HFFc6 (cell line): ENCODE measurements at regions not wholly inside any gene's neighbourhood (a gene's known extent, or its start where the extent isn't known, plus 50 kb on each side); places are given as distances from the start of the nearest gene placed in this dataset.

ENCODE experiments used
- DNase-seq: peaks from one replicate; pipeline ENCODE4 v3.0.0-alpha.2; 2018
- H3K27ac Mint-ChIP-seq: 2 replicates; pipeline ENCODE4 v1.8.0; 2020; ENCODE audit warnings: mild to moderate bottlenecking, mixed read lengths
- H3K27me3 Mint-ChIP-seq: 2 replicates; pipeline ENCODE4 v1.8.0; 2021; ENCODE audit warnings: mild to moderate bottlenecking, moderate library complexity, mixed read lengths; ENCODE audit not compliant: insufficient read depth
- H3K36me3 Mint-ChIP-seq: 2 replicates; pipeline ENCODE4 v1.8.0; 2021; ENCODE audit warnings: low read depth, mixed read lengths
- H3K4me1 Mint-ChIP-seq: 2 replicates; pipeline ENCODE4 v1.8.0; 2020; ENCODE audit warnings: low read depth, mixed read lengths
- H3K4me3 Mint-ChIP-seq: 2 replicates; pipeline ENCODE4 v1.8.0; 2020; ENCODE audit warnings: mild to moderate bottlenecking, moderate library complexity, mixed read lengths
- H3K9me3 Mint-ChIP-seq: 2 replicates; pipeline ENCODE4 v1.8.0; 2020; ENCODE audit warnings: mild to moderate bottlenecking, mixed read lengths
- TF ChIP-seq, protein P1 (sequence below): fragments of 200-600 bp; sonication (generic); IDR thresholded peaks from 2 replicates; pipeline ENCODE4 v1.5.0; 2021; ENCODE audit warnings: antibody characterized with exemption, mild to moderate bottlenecking

DNA sequence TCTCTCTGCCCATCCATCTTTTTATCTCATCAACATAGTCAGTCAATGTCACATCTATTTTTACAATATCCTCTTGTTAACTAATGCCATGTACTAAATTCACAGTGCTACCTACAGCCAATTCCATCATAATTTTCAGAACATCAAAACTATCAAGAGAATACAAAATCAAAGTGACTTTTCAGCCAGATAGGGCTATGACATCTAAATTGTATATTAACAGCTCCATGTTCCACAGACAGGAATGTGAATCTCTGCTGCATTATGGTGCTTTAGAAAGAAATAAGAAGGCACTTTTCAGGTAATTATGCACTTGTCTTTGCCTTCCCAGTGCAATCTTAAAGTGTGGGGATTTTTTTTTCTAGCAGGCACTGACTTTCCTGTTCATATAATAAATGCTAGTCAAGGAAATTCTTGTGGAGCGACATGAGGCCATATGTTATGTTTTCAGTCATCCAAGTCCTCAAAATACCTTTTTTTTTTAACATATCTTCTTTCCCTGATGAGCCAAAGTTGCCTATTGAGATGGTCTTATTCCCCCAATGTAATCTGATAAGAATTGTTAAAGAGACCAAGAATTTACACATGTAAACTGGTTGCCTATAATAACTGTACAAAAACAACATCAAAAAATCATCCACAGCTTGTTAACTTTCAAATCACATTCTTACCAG, 252.0 kb upstream of the CNTN3 start:
- no peaks in the 10 kb centered on the region for H3K4me1 Mint-ChIP-seq
- no peaks in the 10 kb centered on the region for H3K9me3 Mint-ChIP-seq
- DNase-seq: no peak
- H3K4me3 Mint-ChIP-seq: no peak overlapping the region
- no peaks in the 10 kb centered on the region for H3K27me3 Mint-ChIP-seq
- H3K27ac Mint-ChIP-seq: no peak overlapping the region
- no peaks in the 10 kb centered on the region for H3K36me3 Mint-ChIP-seq
- TF ChIP-seq, protein P1, sequence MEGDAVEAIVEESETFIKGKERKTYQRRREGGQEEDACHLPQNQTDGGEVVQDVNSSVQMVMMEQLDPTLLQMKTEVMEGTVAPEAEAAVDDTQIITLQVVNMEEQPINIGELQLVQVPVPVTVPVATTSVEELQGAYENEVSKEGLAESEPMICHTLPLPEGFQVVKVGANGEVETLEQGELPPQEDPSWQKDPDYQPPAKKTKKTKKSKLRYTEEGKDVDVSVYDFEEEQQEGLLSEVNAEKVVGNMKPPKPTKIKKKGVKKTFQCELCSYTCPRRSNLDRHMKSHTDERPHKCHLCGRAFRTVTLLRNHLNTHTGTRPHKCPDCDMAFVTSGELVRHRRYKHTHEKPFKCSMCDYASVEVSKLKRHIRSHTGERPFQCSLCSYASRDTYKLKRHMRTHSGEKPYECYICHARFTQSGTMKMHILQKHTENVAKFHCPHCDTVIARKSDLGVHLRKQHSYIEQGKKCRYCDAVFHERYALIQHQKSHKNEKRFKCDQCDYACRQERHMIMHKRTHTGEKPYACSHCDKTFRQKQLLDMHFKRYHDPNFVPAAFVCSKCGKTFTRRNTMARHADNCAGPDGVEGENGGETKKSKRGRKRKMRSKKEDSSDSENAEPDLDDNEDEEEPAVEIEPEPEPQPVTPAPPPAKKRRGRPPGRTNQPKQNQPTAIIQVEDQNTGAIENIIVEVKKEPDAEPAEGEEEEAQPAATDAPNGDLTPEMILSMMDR: no peak

DNA sequence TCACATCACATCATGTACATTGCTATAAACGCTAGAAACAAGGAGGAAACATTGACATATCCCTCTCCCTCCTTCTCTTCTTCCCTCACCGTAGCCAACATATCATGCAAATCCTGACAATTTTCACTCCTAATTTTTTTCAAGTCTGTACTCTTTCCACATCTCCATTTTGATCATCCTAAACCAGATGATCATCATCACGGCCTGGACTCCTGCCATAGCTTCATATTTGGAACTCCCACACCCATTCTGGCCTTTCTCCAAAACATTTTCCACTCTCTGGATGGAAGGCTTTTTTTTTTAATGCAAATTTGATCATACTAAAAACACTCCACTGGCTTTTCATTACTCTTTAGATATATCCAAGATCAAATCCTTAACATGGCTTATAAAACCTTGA, 248.0 kb upstream of the CNTN3 start:
- H3K27ac Mint-ChIP-seq: no peak overlapping the region
- no peaks in the 10 kb centered on the region for H3K4me1 Mint-ChIP-seq
- no peaks in the 10 kb centered on the region for H3K27me3 Mint-ChIP-seq
- no peaks in the 10 kb centered on the region for H3K36me3 Mint-ChIP-seq
- DNase-seq: no peak
- H3K9me3 Mint-ChIP-seq: no peaks in the 10 kb centered on the region
- TF ChIP-seq, protein P1: no peak
- no peak overlapping the region for H3K4me3 Mint-ChIP-seq

DNA sequence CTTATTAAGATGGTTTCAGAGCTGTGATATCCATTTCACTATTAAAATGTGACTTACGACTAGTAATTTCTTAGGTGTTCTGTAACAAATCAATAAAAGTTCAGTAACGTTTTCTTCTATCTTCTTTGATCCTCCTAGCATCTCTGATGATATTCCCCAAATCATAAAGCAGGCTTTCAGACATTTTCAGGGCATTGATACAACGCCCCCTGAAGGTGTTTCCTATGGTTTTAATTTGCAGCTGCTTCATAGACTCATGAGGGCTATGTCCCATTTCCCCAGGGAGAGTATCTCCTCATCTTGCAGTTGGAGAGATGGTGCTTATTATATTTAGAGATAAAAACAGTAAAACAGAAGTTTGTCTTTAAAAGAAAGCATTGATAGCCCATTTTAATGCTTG, 246.8 kb upstream of the CNTN3 start:
- DNase-seq: no peak
- Mint-ChIP-seq H3K4me3 (no peak overlapping the region), H3K9me3 (no peaks in the 10 kb centered on the region), H3K27ac (no peak overlapping the region), H3K27me3 (no peaks in the 10 kb centered on the region), H3K36me3 (no peaks in the 10 kb centered on the region), H3K4me1 (no peaks in the 10 kb centered on the region)
- TF ChIP-seq, protein P1: no peak

DNA sequence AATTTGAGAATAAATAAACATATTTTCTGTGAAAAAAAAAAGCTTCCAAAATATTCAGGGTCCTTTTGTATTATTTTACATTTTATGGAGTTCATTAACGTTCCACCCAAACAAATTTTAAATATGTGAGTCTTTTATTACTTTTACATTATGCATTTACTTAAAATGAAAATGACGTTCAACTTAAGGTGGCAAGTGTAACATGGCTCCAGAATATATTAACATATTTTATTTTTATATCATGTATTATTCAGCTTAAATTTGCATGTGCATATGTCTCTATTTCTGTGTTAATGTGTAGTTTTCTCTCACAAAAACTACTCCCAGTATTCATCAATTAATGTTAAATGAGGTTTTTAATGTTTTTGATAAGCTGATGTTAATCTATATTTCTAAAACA, 243.6 kb upstream of the CNTN3 start:
- TF ChIP-seq, protein P1: no peak
- no peaks in the 10 kb centered on the region for H3K4me1 Mint-ChIP-seq
- DNase-seq: no peak
- H3K4me3 Mint-ChIP-seq: no peak overlapping the region
- H3K36me3 Mint-ChIP-seq: no peaks in the 10 kb centered on the region
- no peaks in the 10 kb centered on the region for H3K27me3 Mint-ChIP-seq
- no peaks in the 10 kb centered on the region for H3K9me3 Mint-ChIP-seq
- no peak overlapping the region for H3K27ac Mint-ChIP-seq

DNA sequence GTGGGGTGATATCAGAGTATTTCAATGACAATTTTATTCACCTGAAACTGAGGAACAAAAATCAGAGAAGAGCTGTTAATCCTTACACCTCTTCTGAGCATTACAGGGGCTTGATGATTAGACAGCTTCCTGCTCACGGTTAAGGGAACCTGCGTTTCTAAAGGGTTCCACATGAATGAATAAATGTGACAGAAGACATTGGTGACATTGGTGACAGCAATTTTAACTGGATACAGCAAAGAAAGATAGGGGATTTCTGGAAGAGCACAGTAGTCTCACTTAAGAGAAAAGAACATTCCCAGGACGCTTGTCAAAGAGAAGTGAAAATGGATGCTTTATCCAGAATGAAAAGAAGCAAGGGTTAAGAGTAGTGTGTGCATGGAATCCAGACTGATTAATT, 235.9 kb upstream of the CNTN3 start:
- no peaks in the 10 kb centered on the region; the same call in 1 of the 2 replicates for H3K9me3 Mint-ChIP-seq
- H3K4me3 Mint-ChIP-seq: no peak overlapping the region
- no peak overlapping the region for H3K27ac Mint-ChIP-seq
- DNase-seq: no peak
- TF ChIP-seq, protein P1: no peak
- no peaks in the 10 kb centered on the region for H3K4me1 Mint-ChIP-seq
- H3K27me3 Mint-ChIP-seq: peaks cover 3% of the 10 kb centered on the region
- H3K36me3 Mint-ChIP-seq: no peaks in the 10 kb centered on the region
